HL-60 (cell line): ENCODE measurements at regions not wholly inside any gene's neighbourhood (a gene's known extent, or its start where the extent isn't known, plus 50 kb on each side); places are given as distances from the start of the nearest gene placed in this dataset.

Experiments used
- TF ChIP-seq, protein P1 (sequence below): IDR thresholded peaks from 2 replicates; pipeline ENCODE4 v1.6.1; 2012; ENCODE audit warnings: low read depth; ENCODE audit not compliant: insufficient replicate concordance
- TF ChIP-seq, protein P2 (sequence below): IDR thresholded peaks from one replicate; pipeline ENCODE4 v1.5.1; 2011; ENCODE audit warnings: low read length, control low read depth, inconsistent platforms; ENCODE audit not compliant: insufficient read depth

- TF ChIP-seq, protein P1, sequence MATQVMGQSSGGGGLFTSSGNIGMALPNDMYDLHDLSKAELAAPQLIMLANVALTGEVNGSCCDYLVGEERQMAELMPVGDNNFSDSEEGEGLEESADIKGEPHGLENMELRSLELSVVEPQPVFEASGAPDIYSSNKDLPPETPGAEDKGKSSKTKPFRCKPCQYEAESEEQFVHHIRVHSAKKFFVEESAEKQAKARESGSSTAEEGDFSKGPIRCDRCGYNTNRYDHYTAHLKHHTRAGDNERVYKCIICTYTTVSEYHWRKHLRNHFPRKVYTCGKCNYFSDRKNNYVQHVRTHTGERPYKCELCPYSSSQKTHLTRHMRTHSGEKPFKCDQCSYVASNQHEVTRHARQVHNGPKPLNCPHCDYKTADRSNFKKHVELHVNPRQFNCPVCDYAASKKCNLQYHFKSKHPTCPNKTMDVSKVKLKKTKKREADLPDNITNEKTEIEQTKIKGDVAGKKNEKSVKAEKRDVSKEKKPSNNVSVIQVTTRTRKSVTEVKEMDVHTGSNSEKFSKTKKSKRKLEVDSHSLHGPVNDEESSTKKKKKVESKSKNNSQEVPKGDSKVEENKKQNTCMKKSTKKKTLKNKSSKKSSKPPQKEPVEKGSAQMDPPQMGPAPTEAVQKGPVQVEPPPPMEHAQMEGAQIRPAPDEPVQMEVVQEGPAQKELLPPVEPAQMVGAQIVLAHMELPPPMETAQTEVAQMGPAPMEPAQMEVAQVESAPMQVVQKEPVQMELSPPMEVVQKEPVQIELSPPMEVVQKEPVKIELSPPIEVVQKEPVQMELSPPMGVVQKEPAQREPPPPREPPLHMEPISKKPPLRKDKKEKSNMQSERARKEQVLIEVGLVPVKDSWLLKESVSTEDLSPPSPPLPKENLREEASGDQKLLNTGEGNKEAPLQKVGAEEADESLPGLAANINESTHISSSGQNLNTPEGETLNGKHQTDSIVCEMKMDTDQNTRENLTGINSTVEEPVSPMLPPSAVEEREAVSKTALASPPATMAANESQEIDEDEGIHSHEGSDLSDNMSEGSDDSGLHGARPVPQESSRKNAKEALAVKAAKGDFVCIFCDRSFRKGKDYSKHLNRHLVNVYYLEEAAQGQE, result no peak
- TF ChIP-seq, protein P2, sequence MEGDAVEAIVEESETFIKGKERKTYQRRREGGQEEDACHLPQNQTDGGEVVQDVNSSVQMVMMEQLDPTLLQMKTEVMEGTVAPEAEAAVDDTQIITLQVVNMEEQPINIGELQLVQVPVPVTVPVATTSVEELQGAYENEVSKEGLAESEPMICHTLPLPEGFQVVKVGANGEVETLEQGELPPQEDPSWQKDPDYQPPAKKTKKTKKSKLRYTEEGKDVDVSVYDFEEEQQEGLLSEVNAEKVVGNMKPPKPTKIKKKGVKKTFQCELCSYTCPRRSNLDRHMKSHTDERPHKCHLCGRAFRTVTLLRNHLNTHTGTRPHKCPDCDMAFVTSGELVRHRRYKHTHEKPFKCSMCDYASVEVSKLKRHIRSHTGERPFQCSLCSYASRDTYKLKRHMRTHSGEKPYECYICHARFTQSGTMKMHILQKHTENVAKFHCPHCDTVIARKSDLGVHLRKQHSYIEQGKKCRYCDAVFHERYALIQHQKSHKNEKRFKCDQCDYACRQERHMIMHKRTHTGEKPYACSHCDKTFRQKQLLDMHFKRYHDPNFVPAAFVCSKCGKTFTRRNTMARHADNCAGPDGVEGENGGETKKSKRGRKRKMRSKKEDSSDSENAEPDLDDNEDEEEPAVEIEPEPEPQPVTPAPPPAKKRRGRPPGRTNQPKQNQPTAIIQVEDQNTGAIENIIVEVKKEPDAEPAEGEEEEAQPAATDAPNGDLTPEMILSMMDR, result no peak
Observed at GRCh38 chr4:141513866-141514265, 122.5 kb upstream of the IL15 start.
